ENCODE measurements at regions not wholly inside any gene's neighbourhood (a gene's known extent, or its start where the extent isn't known, plus 50 kb on each side); places are given as distances from the start of the nearest gene placed in this dataset.

DNA sequence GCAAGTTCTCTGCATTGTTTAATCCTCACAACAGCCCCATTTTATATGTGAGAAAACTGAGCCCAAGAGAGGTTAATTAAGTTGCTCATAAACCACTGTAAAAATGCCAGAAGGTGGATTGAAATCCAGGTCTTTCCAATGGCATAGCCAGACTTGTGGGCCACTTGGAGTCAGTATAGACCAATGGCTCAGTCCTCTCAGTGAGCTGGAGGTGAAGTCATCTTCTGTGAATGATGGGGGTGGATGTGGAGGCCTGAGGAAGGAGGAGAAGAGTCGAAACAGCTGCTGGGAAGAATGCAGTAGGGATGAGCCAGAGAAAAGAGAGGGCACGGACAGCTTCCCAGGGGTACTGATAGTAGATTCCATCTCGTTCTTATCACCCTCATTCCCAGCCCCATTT lies 213.4 kb downstream of the SOX9 start:
- Histone ChIP-seq H3K4me3 (no peak overlapping the region), H3K4me1 (peaks cover 0 to 13% (median 10%) of the 10 kb centered on the region in 4 donors), H3K27ac (no peak overlapping the region), H3K27me3 (peaks cover 0 to 5% of the 10 kb centered on the region in 2 donors), H3K36me3 (no peaks in the 10 kb centered on the region), H3K9me3 (no peaks in the 10 kb centered on the region)
- no peak for DNase-seq
- TF ChIP-seq, protein P1, sequence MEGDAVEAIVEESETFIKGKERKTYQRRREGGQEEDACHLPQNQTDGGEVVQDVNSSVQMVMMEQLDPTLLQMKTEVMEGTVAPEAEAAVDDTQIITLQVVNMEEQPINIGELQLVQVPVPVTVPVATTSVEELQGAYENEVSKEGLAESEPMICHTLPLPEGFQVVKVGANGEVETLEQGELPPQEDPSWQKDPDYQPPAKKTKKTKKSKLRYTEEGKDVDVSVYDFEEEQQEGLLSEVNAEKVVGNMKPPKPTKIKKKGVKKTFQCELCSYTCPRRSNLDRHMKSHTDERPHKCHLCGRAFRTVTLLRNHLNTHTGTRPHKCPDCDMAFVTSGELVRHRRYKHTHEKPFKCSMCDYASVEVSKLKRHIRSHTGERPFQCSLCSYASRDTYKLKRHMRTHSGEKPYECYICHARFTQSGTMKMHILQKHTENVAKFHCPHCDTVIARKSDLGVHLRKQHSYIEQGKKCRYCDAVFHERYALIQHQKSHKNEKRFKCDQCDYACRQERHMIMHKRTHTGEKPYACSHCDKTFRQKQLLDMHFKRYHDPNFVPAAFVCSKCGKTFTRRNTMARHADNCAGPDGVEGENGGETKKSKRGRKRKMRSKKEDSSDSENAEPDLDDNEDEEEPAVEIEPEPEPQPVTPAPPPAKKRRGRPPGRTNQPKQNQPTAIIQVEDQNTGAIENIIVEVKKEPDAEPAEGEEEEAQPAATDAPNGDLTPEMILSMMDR (IDR thresholded peaks at IDR 0.05), result no peak
- intact Hi-C loops (cut with DNase I; ENCODE audit: low total_unique reads), result no loop called here

DNA sequence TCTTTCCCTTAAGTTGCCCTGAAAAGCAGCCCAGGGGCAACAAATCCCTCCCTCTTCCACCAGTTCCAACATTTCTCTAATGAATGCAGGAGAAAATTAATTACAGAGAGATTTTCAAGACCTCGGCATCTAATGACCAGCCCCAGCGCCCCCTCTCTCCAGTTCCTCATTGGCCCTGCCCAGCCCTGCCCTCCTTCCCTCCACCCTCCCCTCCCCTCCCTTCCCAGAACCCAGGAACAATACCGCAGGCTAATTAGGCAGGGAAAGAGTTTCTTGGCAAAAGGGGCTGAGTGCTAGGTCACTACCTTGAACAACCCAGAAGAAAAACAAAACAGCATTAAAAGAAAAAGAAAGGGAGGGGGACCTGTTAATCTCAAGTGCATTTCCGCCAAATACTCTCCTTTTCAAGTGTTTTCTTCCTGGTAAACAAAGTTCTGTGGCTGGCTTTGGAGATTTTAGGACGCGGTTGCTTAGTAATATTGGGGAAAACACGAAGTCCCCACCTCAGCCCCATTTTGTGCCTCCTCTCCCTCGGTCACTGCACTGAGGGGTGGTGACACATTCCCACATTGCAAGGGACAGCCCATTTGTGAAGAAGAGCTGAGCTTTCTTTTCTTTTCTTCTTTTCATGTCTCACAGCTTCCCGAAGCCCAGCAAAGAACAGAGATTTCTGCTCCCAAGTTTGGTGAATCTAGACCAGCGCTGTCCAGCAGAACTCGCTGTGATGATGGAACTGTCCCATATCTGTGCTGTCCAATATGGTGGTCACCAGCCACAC lies 215.4 kb downstream of the SOX9 start:
- no peak overlapping the region for H3K4me3 ChIP-seq
- intact Hi-C loops (cut with DNase I; ENCODE audit: low total_unique reads), result no loop called here

GRCh38 chr17:72336804-72337070 lies 215.9 kb downstream of the SOX9 start:
- Histone ChIP-seq H3K36me3 (no peaks in the 10 kb centered on the region), H3K27me3 (peaks cover 0 to 5% of the 10 kb centered on the region in 2 donors), H3K27ac (no peak overlapping the region), H3K9me3 (no peaks in the 10 kb centered on the region), H3K4me1 (peaks cover 0 to 16% (median 13%) of the 10 kb centered on the region in 4 donors), H3K4me3 (no peak overlapping the region)
- DNase-seq, result no peak
- intact Hi-C loops (cut with DNase I; ENCODE audit: low total_unique reads), result no loop called here
- TF ChIP-seq, protein P1 (IDR thresholded peaks at IDR 0.05), result no peak

More for the DNA sequence above, 215.4 kb downstream of the SOX9 start:
- TF ChIP-seq, protein P1 (IDR thresholded peaks at IDR 0.05), result no peak
- H3K36me3 ChIP-seq, result no peaks in the 10 kb centered on the region
- DNase-seq, result no peak
- H3K4me1 ChIP-seq, result peaks cover 0 to 16% (median 13%) of the 10 kb centered on the region in 4 donors
- H3K27ac ChIP-seq, result no peak overlapping the region
- peaks cover 0 to 5% of the 10 kb centered on the region in 2 donors for H3K27me3 ChIP-seq
- no peaks in the 10 kb centered on the region for H3K9me3 ChIP-seq

DNA sequence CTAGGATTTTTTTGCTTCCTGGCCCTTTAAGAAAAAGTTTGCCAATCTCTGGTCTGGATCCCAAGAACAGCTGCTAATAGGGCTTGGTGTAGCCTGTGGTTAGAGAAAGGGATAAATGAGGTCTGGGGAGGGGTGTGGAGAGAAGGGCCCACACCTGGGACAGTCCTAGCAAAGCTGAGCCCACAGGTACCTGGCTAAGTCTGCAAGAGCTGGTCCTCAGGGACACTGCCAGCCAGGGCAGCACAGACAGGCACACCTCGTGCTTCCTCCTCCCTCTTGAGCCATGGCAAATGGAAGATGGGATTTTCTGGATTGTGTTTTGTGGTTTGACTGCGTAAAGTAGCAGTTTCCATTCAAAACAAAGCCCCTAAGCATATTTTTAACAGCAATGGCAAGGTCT lies 217.5 kb downstream of the SOX9 start:
- peaks cover 0 to 16% (median 13%) of the 10 kb centered on the region in 4 donors for H3K4me1 ChIP-seq
- intact Hi-C loops (cut with DNase I; ENCODE audit: low total_unique reads), result no loop called here
- no peak overlapping the region for H3K27ac ChIP-seq
- TF ChIP-seq, protein P1 (IDR thresholded peaks at IDR 0.05), result no peak
- no peak overlapping the region for H3K4me3 ChIP-seq
- no peaks in the 10 kb centered on the region for H3K9me3 ChIP-seq
- no peaks in the 10 kb centered on the region for H3K36me3 ChIP-seq
- H3K27me3 ChIP-seq, result peaks cover 0 to 2% of the 10 kb centered on the region in 2 donors
- DNase-seq, result no peak

DNA sequence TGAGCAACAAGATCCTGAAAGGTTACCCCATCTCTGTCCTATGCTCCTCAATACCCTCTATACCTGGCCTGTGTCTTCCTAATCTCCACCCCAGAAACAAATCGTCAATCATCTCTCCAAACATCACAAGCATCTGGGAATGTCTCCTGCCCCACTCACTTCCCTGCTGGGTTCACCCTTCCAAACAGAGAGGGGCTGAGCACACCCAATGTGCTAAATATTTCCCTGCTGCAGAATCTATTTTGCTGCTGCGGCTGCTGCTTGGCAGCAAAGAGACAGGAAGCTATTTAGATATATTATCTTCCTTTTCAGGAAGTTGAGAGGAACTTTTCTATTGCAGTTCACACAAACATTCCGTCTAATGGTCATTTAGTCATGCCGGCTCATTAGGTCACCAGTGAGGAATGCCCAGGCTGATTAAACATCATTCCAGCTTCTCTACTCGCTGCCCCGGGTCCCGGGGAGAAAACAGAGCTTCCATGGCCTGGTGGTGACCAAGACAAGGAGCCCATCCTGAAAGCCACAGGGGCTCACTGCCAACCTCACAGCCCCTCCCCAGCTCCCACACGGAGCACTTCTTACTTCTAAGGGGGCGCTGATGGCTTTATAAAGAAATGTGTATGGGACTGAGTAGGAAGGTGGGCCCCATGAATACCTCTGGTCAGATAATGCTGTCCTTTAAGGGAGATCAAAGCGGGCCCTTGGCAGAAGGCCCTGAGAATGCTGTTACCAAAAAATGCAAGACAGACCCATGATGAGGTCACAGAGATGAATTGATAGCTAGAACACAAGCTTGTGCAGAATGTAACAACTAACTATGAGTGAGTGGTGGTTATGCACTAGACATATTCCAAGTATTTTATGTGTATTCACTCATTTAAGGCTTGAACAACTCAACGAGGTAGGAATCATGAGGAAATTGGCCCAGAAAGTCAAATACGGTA lies 218.3 kb downstream of the SOX9 start:
- Histone ChIP-seq H3K4me1 (peaks cover 0 to 16% (median 13%) of the 10 kb centered on the region in 4 donors), H3K9me3 (no peaks in the 10 kb centered on the region), H3K36me3 (no peaks in the 10 kb centered on the region), H3K4me3 (no peak overlapping the region), H3K27me3 (peaks cover 0 to 5% of the 10 kb centered on the region in 2 donors), H3K27ac (no peak overlapping the region)
- TF ChIP-seq, protein P1 (IDR thresholded peaks at IDR 0.05), result no peak
- no peak for DNase-seq
- intact Hi-C loops (cut with DNase I; ENCODE audit: low total_unique reads), result no loop called here
